ENCODE measurements at regions not wholly inside any gene's neighbourhood (a gene's known extent, or its start where the extent isn't known, plus 50 kb on each side); places are given as distances from the start of the nearest gene placed in this dataset.

GRCh38 chr12:47302111-47302671, 222.4 kb upstream of the AMIGO2 start:
- TF ChIP-seq EZH2phosphoT487 (IDR thresholded peaks at IDR 0.05; ENCODE audit: insufficient read depth, low read depth) (no peak), EZH2 (IDR thresholded peaks at IDR 0.05; ENCODE audit: insufficient read depth, poor library complexity, severe bottlenecking) (no peak)
